HepG2 (cell line): ENCODE measurements at regions not wholly inside any gene's neighbourhood (a gene's known extent, or its start where the extent isn't known, plus 50 kb on each side); places are given as distances from the start of the nearest gene placed in this dataset.

Source experiments
- ATAC-seq: fragments of 200-7000 bp; cut with Tn5 transposase; 3 replicates; pipeline ENCODE4 v1.9.1; 2020; ENCODE audit warnings: mild to moderate bottlenecking, moderate library complexity
- BruUV-seq: library from RNA; stranded (reverse); fragments of 400-500 nt; replicated peaks from 2 replicates; lab custom pipeline; 2021; lab: Mats Ljungman, UMichigan
- CTCF ChIA-PET: fragments of 300-600 bp; formaldehyde crosslinking; extraction: SDS; loops from one replicate; lab custom pipeline; 2021; ENCODE audit warnings: low total read pairs, inconsistent platforms, low intra/inter-chr PET ratio; lab: Yijun Ruan, JAX
- POLR2A ChIA-PET: fragments of 350-600 bp; sonication (Branson Sonifier 250); formaldehyde crosslinking; loops from one replicate; lab custom pipeline; 2020; ENCODE audit warnings: antibody characterized with exemption, inconsistent platforms; lab: Yijun Ruan, JAX
- DNase-seq: peaks from one replicate; pipeline ENCODE4 v3.0.0-alpha.2; 2015; ENCODE audit warnings: low spot score
- FAIRE-seq: peaks from 3 replicates; lab custom pipeline; 2011; peaks lifted over from hg19 to GRCh38; lab: Jason Lieb, UNC
- H2AFZ ChIP-seq: one replicate; pipeline ENCODE4 v1.6.1; 2011; ENCODE audit warnings: low read length, inconsistent platforms
- H3K27ac ChIP-seq: fragments of 300-600 bp; 3 replicates; pipeline ENCODE4 v1.8.0; 2011; ENCODE audit warnings: mixed run types, mild to moderate bottlenecking, mixed read lengths, low read length, inconsistent platforms; ENCODE audit not compliant: insufficient read depth; ENCODE audit errors: extremely low read length
- H3K27me3 ChIP-seq, 2 experiments: fragments of 200-600 bp in 1 of 2; 2 replicates in 1 of 2; 3 replicates in 1 of 2; pipeline versions ENCODE4 v1.6.0 to v1.8.0; 2011; ENCODE audit warnings: low read length in 2 of 2, mild to moderate bottlenecking in 2 of 2, moderate library complexity in 2 of 2, inconsistent platforms in 1 of 2; ENCODE audit not compliant: insufficient read depth in 2 of 2, control insufficient read depth in 1 of 2
- H3K36me3 ChIP-seq, 2 experiments: fragments of 200-600 bp in 1 of 2; replicated peaks in 1 of 2; 2 replicates in 1 of 2; 3 replicates in 1 of 2; pipeline versions ENCODE4 v1.5.1 to v1.8.0; 2011; ENCODE audit warnings: low read length in 2 of 2, inconsistent platforms in 1 of 2; ENCODE audit not compliant: insufficient read depth in 2 of 2, control insufficient read depth in 1 of 2
- H3K4me1 ChIP-seq: 2 replicates; pipeline ENCODE4 v1.5.1; 2012; ENCODE audit warnings: low read length, inconsistent platforms; ENCODE audit not compliant: insufficient read depth
- H3K4me2 ChIP-seq: 2 replicates; pipeline ENCODE4 v1.6.0; 2011; ENCODE audit warnings: low read depth, low read length, inconsistent platforms
- H3K4me3 ChIP-seq, 3 experiments: fragments of 200-600 bp in 1 of 3; sonication (generic), shearing (Covaris generic) in 1 of 3; replicated peaks in 1 of 3; 2 replicates each; pipeline ENCODE4 v1.5.1; 2011 to 2016; ENCODE audit warnings: low read length in 3 of 3, inconsistent platforms in 2 of 3, low read depth in 2 of 3, mild to moderate bottlenecking in 2 of 3, control low read depth in 1 of 3, mixed read lengths in 1 of 3; ENCODE audit not compliant: insufficient read depth in 1 of 3
- H3K79me2 ChIP-seq: one replicate; pipeline ENCODE4 v1.6.1; 2011; ENCODE audit warnings: low read length, inconsistent platforms; ENCODE audit not compliant: insufficient read depth
- H3K9ac ChIP-seq: 2 replicates; pipeline ENCODE4 v1.6.0; 2011; ENCODE audit warnings: mild to moderate bottlenecking, low read depth, low read length, inconsistent platforms; ENCODE audit not compliant: insufficient read depth
- H3K9me3 ChIP-seq: 2 replicates; pipeline ENCODE4 v1.5.1; 2012; ENCODE audit warnings: mild to moderate bottlenecking, low read length
- H4K20me1 ChIP-seq: 2 replicates; pipeline ENCODE4 v1.6.0; 2011; ENCODE audit warnings: inconsistent platforms, mild to moderate bottlenecking, low read length, moderate library complexity; ENCODE audit not compliant: insufficient read depth
- HOXA9 ChIP-seq: sonication (generic); formaldehyde crosslinking; IDR thresholded peaks from 2 replicates; pipeline ENCODE4 v1.8.1; 2022; ENCODE audit warnings: missing genetic modification reagents, mild to moderate bottlenecking, moderate library complexity, borderline replicate concordance
- SRSF1 ChIP-seq: fragments of 200-400 bp; formaldehyde crosslinking; optimal IDR thresholded peaks from 2 replicates; pipeline ENCODE3; 2017; ENCODE audit warnings: mild to moderate bottlenecking, low read depth, low read length, moderate library complexity
- STAG1 ChIP-seq: sonication (generic); formaldehyde crosslinking; IDR thresholded peaks from 2 replicates; pipeline ENCODE4 v1.4.0; 2020; ENCODE audit warnings: missing genetic modification reagents
- YY1 ChIP-seq: IDR thresholded peaks from 2 replicates; pipeline ENCODE4 v1.6.1; 2011; ENCODE audit warnings: low read length, low read depth, moderate library complexity, mild to moderate bottlenecking; ENCODE audit not compliant: insufficient read depth, insufficient replicate concordance
- ZBTB1 ChIP-seq: sonication (generic); formaldehyde crosslinking; IDR thresholded peaks from 2 replicates; pipeline ENCODE4 v1.4.0; 2020; ENCODE audit warnings: missing genetic modification reagents, borderline replicate concordance
- ZKSCAN5 ChIP-seq: sonication (generic); formaldehyde crosslinking; IDR thresholded peaks from 2 replicates; pipeline ENCODE4 v1.5.1; 2020; ENCODE audit warnings: mild to moderate bottlenecking, missing genetic modification reagents
- ZNF20 ChIP-seq: sonication (generic); formaldehyde crosslinking; IDR thresholded peaks from 2 replicates; pipeline ENCODE4 v1.4.0; 2020; ENCODE audit warnings: mild to moderate bottlenecking, moderate library complexity, missing genetic modification reagents
- ZNF329 ChIP-seq: sonication (generic); formaldehyde crosslinking; IDR thresholded peaks from 2 replicates; pipeline ENCODE4 v1.9.0; 2021; ENCODE audit warnings: low read depth, mild to moderate bottlenecking, missing genetic modification reagents
- ZNF343 ChIP-seq: sonication (generic); formaldehyde crosslinking; IDR thresholded peaks from 2 replicates; pipeline ENCODE4 v1.4.0; 2020; ENCODE audit warnings: mild to moderate bottlenecking, missing genetic modification reagents
- ZNF616 ChIP-seq: sonication (generic); formaldehyde crosslinking; IDR thresholded peaks from 2 replicates; pipeline ENCODE4 v1.5.0; 2020; ENCODE audit warnings: low read depth, mild to moderate bottlenecking, missing genetic modification reagents
- WGBS: methylation state at CpG from one replicate; pipeline ENCODE4 v1.1.6; 2017; ENCODE audit warnings: low lambda C conversion rate; 5-methylcytosine and 5-hydroxymethylcytosine counted together
- in situ Hi-C: cut with HindIII; loops from 2 replicates; pipeline ENCODE4 v1.10.0; 2017; ENCODE audit warnings: low pct_unique_long_range_greater_than_20kb; ENCODE audit not compliant: extremely low pct_ligation_motif_present
- intact Hi-C: fragments of 100-400 bp; cut with micrococcal nuclease; formaldehyde crosslinking; loops from one replicate; pipeline ENCODE4 v1.10.0; 2022; ENCODE audit not compliant: unreplicated experiment
- TF ChIP-seq, protein P1 (sequence below): sonication (generic); formaldehyde crosslinking; IDR thresholded peaks from 2 replicates; pipeline ENCODE4 v1.5.1; 2020; ENCODE audit warnings: missing genetic modification reagents, mild to moderate bottlenecking, borderline replicate concordance

DNA sequence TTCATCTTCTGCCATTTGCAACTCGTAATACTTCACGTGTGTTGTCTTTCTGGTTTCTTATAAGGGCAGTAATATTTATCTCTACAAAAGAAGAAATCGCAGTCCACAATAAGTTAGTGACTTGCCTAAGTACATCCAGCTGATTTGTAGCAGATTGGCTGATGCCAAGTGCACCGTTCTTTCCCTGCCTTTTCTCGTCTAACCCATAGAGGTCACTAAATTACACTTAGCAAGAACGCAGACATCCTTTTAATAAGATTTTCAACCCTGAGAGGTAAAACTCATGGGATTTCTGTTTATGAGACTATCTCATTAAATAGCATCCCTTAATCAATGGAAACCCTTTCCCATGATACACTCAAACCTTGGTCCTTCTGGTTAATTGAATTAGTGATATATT lies 408.6 kb upstream of the ACTRT1 start:
- intact Hi-C loops (loop anchor here (2.0 kb wide), 2 partner anchors 514 to 900 kb away; no protein-coding TSS in a partner anchor), in situ Hi-C loops (no loop called here)
- ChIA-PET POLR2A (no interaction called here), CTCF (no interaction called here)
- H3K36me3 ChIP-seq, result no peaks in the 10 kb centered on the region
- peaks cover 9% of the 10 kb centered on the region for H3K4me1 ChIP-seq
- WGBS, result 0% methylated on average over 6 of the region's 6 CpGs
- peak; percentile 45; the same call in 1 of the 3 replicates for ATAC-seq
- no peaks in the 10 kb centered on the region; a peak in 1 of 5 replicates for H3K27me3 ChIP-seq
- no peak overlapping the region for H3K9ac ChIP-seq
- no peak for DNase-seq
- peak; percentile 8 for FAIRE-seq
- H3K9me3 ChIP-seq, result no peaks in the 10 kb centered on the region
- no peaks in the 10 kb centered on the region for H3K79me2 ChIP-seq
- BruUV-seq, result no TSS peak
- H3K4me2 ChIP-seq, result no peak overlapping the region
- H3K4me3 ChIP-seq, result no peak overlapping the region
- no peak overlapping the region for H3K27ac ChIP-seq
- H2AFZ ChIP-seq, result no peak overlapping the region
- TF ChIP-seq SRSF1 (no peak), ZNF20 (CRISPR knock-in tag) (no peak), ZBTB1 (CRISPR knock-in tag) (no peak), ZNF343 (no peak), YY1 (no peak), STAG1 (CRISPR knock-in tag) (peak; percentile 47), HOXA9 (no peak)
- no peaks in the 10 kb centered on the region for H4K20me1 ChIP-seq

DNA sequence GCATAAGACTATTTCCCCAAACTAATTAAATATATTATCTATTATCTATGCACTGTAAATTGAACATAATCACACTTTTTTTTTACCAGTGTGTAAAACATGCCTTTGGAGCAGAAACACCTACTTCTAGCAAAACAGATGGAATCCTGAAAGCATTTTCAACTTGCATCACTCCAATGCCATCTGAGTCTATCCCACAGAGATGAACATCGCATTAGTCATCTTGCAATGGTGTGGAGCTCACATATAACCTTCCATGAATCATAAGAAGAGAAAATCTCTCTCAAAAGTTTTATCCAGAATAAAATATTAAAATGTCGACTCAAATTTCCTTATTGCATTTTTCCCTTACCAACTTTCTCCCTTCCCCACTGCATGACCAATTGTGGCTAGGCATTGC lies 406.7 kb upstream of the ACTRT1 start:
- CTCF ChIA-PET, result no interaction called here
- in situ Hi-C loops, result no loop called here

More for the DNA sequence above, 406.7 kb upstream of the ACTRT1 start:
- POLR2A ChIA-PET, result no interaction called here
- no peaks in the 10 kb centered on the region for H3K9me3 ChIP-seq
- no peak for TF ChIP-seq ZNF616 (CRISPR knock-in tag)
- TF ChIP-seq ZKSCAN5 (CRISPR knock-in tag), result no peak
- TF ChIP-seq, protein P1, sequence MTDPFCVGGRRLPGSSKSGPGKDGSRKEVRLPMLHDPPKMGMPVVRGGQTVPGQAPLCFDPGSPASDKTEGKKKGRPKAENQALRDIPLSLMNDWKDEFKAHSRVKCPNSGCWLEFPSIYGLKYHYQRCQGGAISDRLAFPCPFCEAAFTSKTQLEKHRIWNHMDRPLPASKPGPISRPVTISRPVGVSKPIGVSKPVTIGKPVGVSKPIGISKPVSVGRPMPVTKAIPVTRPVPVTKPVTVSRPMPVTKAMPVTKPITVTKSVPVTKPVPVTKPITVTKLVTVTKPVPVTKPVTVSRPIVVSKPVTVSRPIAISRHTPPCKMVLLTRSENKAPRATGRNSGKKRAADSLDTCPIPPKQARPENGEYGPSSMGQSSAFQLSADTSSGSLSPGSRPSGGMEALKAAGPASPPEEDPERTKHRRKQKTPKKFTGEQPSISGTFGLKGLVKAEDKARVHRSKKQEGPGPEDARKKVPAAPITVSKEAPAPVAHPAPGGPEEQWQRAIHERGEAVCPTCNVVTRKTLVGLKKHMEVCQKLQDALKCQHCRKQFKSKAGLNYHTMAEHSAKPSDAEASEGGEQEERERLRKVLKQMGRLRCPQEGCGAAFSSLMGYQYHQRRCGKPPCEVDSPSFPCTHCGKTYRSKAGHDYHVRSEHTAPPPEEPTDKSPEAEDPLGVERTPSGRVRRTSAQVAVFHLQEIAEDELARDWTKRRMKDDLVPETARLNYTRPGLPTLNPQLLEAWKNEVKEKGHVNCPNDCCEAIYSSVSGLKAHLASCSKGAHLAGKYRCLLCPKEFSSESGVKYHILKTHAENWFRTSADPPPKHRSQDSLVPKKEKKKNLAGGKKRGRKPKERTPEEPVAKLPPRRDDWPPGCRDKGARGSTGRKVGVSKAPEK (CRISPR knock-in tag), result no peak
- no peak for TF ChIP-seq ZNF329 (CRISPR knock-in tag)
- no peaks in the 10 kb centered on the region; a peak in 1 of 5 replicates for H3K27me3 ChIP-seq
- H3K4me1 ChIP-seq, result peaks cover 1% of the 10 kb centered on the region; the same call in 1 of the 2 replicates
- FAIRE-seq (no peak), ATAC-seq (no peak), DNase-seq (no peak)
- H3K4me3 ChIP-seq, result no peak overlapping the region
- intact Hi-C loops, result no loop called here
- no peak overlapping the region for H3K4me2 ChIP-seq
- no peaks in the 10 kb centered on the region for H4K20me1 ChIP-seq
- H3K27ac ChIP-seq, result no peak overlapping the region
- 8% methylated on average over 2 of the region's 2 CpGs for whole genome bisulfite sequencing
- H3K79me2 ChIP-seq, result no peaks in the 10 kb centered on the region
- no TSS peak for BruUV-seq
- no peak overlapping the region for H3K9ac ChIP-seq
- no peak overlapping the region for H2AFZ ChIP-seq
- H3K36me3 ChIP-seq, result no peaks in the 10 kb centered on the region
